OCI-LY3 (cell line): ENCODE measurements at regions not wholly inside any gene's neighbourhood (a gene's known extent, or its start where the extent isn't known, plus 50 kb on each side); places are given as distances from the start of the nearest gene placed in this dataset.

Experiments used
- H2AFZ ChIP-seq: fragments of 200-600, 300-600 bp; shearing (Covaris generic); 2 replicates; pipeline ENCODE4 v1.6.0; 2014; ENCODE audit warnings: antibody characterized with exemption, low read depth, low read length
- H3K27ac ChIP-seq: fragments of 200-600, 300-600 bp; sonication (generic); 2 replicates; pipeline ENCODE4 v1.5.1; 2014; ENCODE audit warnings: mild to moderate bottlenecking, low read length, moderate library complexity, mixed read lengths
- H3K27me3 ChIP-seq: fragments of 200-600, 300-600 bp; sonication (generic); 2 replicates; pipeline ENCODE4 v1.6.1; 2014; ENCODE audit warnings: low read depth, low read length, mixed read lengths
- H3K36me3 ChIP-seq: fragments of 200-600, 300-600 bp; sonication (generic); replicated peaks from 2 replicates; pipeline ENCODE3; 2014; ENCODE audit warnings: low read depth, low read length, mixed read lengths
- H3K4me1 ChIP-seq: fragments of 300-600, 200-600 bp; sonication (generic); 2 replicates; pipeline ENCODE4 v1.6.1; 2014; ENCODE audit warnings: low read length, mixed read lengths
- H3K4me2 ChIP-seq: fragments of 200-600, 300-600 bp; sonication (generic); 2 replicates; pipeline ENCODE4 v1.6.1; 2014; ENCODE audit warnings: low read length, mixed read lengths
- H3K4me3 ChIP-seq: fragments of 300-600, 200-600 bp; sonication (generic); 2 replicates; pipeline ENCODE4 v1.5.1; 2014; ENCODE audit warnings: antibody characterized with exemption, mild to moderate bottlenecking, low read length, moderate library complexity
- H3K79me2 ChIP-seq: fragments of 300-600, 200-600 bp; shearing (Covaris generic); 2 replicates; pipeline ENCODE4 v1.6.1; 2014; ENCODE audit warnings: mild to moderate bottlenecking, low read length, mixed read lengths
- H3K9ac ChIP-seq: fragments of 300-600, 200-600 bp; shearing (Covaris generic); 2 replicates; pipeline ENCODE4 v1.6.0; 2014; ENCODE audit warnings: mild to moderate bottlenecking, low read length, moderate library complexity
- H3K9me3 ChIP-seq: fragments of 200-600, 300-600 bp; shearing (Covaris generic); 2 replicates; pipeline ENCODE4 v1.6.1; 2014; ENCODE audit warnings: low read length, mixed read lengths; ENCODE audit not compliant: insufficient read depth
- H4K20me1 ChIP-seq: fragments of 200-600, 300-600 bp; sonication (generic); 2 replicates; pipeline ENCODE4 v1.6.1; 2016; ENCODE audit warnings: low read length, mixed read lengths; ENCODE audit not compliant: insufficient read depth
- EZH2phosphoT487 ChIP-seq: fragments of 200-600 bp; shearing (Covaris generic); IDR thresholded peaks from 2 replicates; pipeline ENCODE4 v1.6.1; 2018; ENCODE audit warnings: antibody characterized with exemption, mixed run types, low read depth
- TF ChIP-seq, protein P1 (sequence below): fragments of 200-600, 300-600 bp; sonication (generic); IDR thresholded peaks from 2 replicates; pipeline ENCODE4 v1.5.1; 2014; ENCODE audit warnings: antibody characterized with exemption, low read length, low read depth

DNA sequence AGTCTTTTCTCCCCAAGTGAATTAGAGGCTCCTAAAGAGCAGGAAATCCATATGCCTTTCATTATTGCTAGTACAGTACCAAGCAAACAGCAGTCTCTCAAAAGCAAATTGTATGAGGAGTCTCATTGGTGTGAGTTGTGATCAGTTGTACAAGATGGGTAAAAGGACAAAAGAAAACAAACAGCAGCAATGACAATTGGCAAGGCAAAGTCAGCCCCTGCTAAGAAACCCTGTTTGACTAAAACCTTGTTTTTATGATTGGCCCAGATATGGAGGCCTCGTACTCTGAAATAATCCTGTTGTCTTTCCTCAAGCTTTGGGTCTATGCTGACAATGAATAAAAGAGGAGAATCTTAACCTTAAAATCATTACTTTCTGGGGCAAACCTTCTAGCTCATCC lies 69.8 kb downstream of the FOXD1 start:
- H3K79me2 ChIP-seq = no peaks in the 10 kb centered on the region
- no peaks in the 10 kb centered on the region for H3K4me1 ChIP-seq
- no peak overlapping the region for H3K9ac ChIP-seq
- no peak overlapping the region for H2AFZ ChIP-seq
- no peaks in the 10 kb centered on the region for H3K27me3 ChIP-seq
- no peaks in the 10 kb centered on the region for H3K9me3 ChIP-seq
- no peak overlapping the region for H3K4me3 ChIP-seq
- no peaks in the 10 kb centered on the region for H4K20me1 ChIP-seq
- H3K27ac ChIP-seq = no peak overlapping the region
- H3K36me3 ChIP-seq = no peaks in the 10 kb centered on the region
- TF ChIP-seq, protein P1, sequence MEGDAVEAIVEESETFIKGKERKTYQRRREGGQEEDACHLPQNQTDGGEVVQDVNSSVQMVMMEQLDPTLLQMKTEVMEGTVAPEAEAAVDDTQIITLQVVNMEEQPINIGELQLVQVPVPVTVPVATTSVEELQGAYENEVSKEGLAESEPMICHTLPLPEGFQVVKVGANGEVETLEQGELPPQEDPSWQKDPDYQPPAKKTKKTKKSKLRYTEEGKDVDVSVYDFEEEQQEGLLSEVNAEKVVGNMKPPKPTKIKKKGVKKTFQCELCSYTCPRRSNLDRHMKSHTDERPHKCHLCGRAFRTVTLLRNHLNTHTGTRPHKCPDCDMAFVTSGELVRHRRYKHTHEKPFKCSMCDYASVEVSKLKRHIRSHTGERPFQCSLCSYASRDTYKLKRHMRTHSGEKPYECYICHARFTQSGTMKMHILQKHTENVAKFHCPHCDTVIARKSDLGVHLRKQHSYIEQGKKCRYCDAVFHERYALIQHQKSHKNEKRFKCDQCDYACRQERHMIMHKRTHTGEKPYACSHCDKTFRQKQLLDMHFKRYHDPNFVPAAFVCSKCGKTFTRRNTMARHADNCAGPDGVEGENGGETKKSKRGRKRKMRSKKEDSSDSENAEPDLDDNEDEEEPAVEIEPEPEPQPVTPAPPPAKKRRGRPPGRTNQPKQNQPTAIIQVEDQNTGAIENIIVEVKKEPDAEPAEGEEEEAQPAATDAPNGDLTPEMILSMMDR = no peak
- no peak for TF ChIP-seq EZH2phosphoT487
- no peak overlapping the region for H3K4me2 ChIP-seq

DNA sequence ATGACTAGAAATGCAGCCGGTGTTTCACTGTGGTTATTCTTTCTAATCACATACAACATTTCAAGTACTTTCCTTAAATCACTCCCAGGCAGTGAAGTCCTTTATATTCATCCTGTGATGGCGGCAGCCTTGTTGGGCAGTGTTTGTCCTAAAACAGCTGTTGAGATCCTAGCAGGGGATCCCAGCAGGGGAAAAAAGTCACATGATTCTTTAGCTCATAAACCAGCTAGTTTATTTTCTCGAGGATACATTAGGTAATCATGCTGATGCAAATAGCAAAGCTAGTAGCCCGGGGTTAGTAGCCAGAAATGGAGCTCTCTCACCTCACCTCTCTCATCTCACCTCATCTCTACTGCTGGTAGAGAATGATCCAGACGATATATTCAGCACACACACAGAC lies 70.5 kb downstream of the FOXD1 start:
- Histone ChIP-seq H3K27me3 (no peaks in the 10 kb centered on the region), H3K9ac (no peak overlapping the region), H3K4me2 (no peak overlapping the region), H4K20me1 (no peaks in the 10 kb centered on the region), H3K36me3 (no peaks in the 10 kb centered on the region), H3K4me3 (no peak overlapping the region), H3K4me1 (no peaks in the 10 kb centered on the region), H3K27ac (no peak overlapping the region), H3K9me3 (no peaks in the 10 kb centered on the region), H2AFZ (no peak overlapping the region), H3K79me2 (no peaks in the 10 kb centered on the region)
- TF ChIP-seq, protein P1 = no peak
- TF ChIP-seq EZH2phosphoT487 = no peak

DNA sequence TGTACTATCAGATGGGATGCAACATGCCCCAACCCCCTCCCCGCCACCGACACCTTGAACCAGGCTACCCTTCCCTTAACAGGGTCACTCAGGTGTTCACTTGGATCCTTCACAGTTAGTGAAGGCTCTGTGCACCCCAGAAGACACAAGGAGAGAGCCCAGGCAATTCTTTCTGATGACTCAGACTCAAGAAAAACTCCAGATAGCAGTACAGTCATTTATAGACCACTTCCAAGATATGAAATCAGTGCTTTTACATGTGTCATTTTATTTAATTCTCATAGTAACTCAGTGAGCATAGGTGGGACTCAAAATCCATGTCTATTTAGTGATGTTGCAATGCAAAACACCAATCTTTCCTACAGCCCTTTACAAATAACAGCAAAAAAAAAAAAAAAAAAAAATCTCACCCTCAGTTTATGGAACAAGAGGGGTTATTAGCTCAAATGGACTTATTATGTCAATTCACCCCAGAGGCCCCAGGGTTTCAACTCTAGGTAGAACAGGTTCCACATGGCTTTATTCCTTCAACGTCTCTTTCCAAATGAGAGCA lies 71.9 kb downstream of the FOXD1 start:
- Histone ChIP-seq H3K79me2 (no peaks in the 10 kb centered on the region), H3K27me3 (no peaks in the 10 kb centered on the region), H3K4me1 (no peaks in the 10 kb centered on the region), H3K9me3 (no peaks in the 10 kb centered on the region), H3K9ac (no peak overlapping the region), H2AFZ (no peak overlapping the region), H3K36me3 (no peaks in the 10 kb centered on the region), H3K27ac (no peak overlapping the region), H3K4me3 (no peak overlapping the region), H4K20me1 (no peaks in the 10 kb centered on the region), H3K4me2 (no peak overlapping the region)
- TF ChIP-seq EZH2phosphoT487 = no peak
- TF ChIP-seq, protein P1 = no peak

DNA sequence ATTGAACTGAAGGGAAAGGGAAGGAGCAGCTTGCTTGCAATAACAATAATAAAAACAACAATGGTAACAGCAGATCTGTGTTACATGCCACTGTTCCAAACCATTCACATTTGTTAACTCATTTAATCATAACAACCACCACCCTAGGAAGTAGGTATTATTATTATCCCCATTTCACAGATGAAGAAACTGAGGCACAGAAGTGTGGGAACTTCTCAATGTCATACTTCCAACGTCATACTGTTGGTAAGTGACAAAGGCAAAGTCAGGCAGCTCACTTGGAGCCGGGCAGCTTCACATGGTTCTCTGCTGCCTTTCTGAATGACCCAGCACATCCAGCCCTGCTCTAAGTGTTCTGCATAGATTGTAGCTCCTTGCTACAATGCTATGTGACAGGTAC lies 72.6 kb downstream of the FOXD1 start:
- no peaks in the 10 kb centered on the region for H4K20me1 ChIP-seq
- no peak for TF ChIP-seq EZH2phosphoT487
- TF ChIP-seq, protein P1 = no peak
- no peak overlapping the region for H2AFZ ChIP-seq
- H3K27me3 ChIP-seq = no peaks in the 10 kb centered on the region
- no peak overlapping the region for H3K27ac ChIP-seq
- no peaks in the 10 kb centered on the region for H3K36me3 ChIP-seq
- no peak overlapping the region for H3K4me2 ChIP-seq
- H3K4me3 ChIP-seq = no peak overlapping the region
- no peak overlapping the region for H3K9ac ChIP-seq
- no peaks in the 10 kb centered on the region for H3K9me3 ChIP-seq
- H3K4me1 ChIP-seq = no peaks in the 10 kb centered on the region
- no peaks in the 10 kb centered on the region for H3K79me2 ChIP-seq
